GM20000 (cell line): ENCODE measurements at regions not wholly inside any gene's neighbourhood (a gene's known extent, or its start where the extent isn't known, plus 50 kb on each side); places are given as distances from the start of the nearest gene placed in this dataset.

Experiments used
- DNase-seq: peaks from one replicate; pipeline ENCODE4 v3.0.0; 2012; ENCODE audit warnings: low spot score
- CTCF ChIP-seq: IDR thresholded peaks from 2 replicates; pipeline ENCODE4 v1.5.1; 2012; ENCODE audit warnings: mild to moderate bottlenecking, control low read depth; ENCODE audit errors: extremely low read depth, missing control alignments

DNA sequence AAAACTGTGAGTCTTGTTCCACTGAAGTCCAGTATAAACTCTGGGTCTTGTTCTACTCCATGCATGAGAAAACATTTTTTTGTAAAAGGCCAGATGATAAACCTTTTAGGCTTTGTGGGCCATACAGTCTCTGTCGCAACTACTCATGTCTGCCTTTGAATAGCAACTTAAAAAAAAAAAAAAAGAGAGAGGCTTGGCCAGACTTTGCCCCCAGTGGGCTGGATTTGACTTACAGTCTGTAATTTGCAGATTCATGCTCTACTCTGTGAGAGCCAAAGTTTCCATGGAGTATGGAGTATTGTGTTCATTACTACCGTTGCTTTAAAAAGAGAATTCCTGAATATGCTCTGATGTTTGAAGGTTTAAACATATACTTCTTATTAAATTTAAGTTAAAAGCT lies 654.9 kb upstream of the PKN2 start:
- TF ChIP-seq CTCF = no peak
- no peak for DNase-seq

GRCh38 chr1:88029899-88030298 lies 654.2 kb upstream of the PKN2 start:
- no peak for TF ChIP-seq CTCF
- DNase-seq = no peak

DNA sequence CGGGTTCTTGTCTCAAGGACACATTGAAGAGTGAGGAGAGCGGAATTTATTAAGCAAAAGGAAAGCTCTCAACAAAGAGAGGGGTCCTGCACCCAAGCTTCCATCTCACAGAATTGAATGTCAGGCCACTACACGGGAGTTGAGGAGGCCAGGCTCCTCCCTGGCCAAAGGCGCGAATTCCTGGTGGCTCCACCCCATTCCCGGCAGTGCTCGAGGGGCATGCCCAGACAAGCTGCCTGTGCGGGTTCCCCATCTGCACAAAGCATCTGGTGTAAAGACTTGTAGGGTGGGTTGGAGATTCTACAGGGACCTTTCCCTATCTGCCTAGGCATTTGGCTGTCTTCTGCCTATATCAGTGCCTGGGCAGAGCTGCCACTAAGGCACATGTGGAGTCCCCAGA lies 648.5 kb upstream of the PKN2 start:
- no peak for TF ChIP-seq CTCF
- no peak for DNase-seq

DNA sequence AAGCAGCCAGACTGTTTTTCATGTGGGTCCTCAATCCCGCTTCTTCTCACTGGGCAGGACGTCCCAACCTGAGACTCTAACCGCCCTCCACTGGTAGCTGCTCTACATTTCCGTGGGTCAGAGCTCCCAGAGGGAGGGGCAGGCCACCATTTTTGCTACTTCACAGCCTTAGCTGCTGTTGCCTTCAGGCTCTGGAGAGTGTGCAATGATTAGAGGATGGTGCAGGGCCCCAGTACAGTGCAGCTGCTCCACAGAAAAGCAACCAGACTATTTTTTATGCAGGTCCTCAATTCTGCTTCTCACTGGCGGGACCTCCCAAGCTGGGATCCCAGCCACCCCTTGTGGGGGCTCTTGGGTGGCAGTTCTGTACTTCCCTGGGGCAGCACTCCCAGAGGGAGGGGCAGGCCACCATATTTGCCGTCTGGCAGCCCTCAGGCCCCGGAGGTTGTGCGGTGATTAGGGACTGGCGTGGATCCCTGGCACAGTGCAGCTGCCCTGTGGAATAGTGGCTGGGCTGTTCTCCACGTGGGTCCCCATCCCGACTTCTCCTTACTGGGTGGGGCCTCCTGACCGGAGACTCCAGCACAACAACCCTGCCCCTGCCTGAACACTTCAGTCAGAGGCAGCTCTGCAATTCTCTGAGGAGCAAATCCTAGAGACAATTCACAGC lies 647.6 kb upstream of the PKN2 start:
- DNase-seq = no peak
- no peak for TF ChIP-seq CTCF

DNA sequence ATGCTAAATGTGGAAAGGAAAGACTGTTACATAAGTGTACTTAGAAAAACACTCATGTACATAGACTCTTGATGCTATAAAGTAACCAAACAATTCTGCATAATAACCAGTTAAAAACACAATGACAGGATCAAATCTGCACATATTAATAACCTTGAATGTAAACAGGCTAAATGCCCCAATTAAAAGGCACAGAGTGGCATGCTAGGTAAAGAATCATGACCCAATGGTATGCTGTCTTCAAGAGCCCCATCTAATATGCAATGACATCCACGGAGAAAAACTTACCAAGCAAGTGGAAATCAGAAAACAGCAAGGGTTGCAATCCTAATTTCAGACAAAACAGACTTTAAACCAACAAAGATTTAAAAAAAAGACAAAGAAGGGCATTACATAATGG lies 644.8 kb upstream of the PKN2 start:
- TF ChIP-seq CTCF = no peak
- no peak for DNase-seq

DNA sequence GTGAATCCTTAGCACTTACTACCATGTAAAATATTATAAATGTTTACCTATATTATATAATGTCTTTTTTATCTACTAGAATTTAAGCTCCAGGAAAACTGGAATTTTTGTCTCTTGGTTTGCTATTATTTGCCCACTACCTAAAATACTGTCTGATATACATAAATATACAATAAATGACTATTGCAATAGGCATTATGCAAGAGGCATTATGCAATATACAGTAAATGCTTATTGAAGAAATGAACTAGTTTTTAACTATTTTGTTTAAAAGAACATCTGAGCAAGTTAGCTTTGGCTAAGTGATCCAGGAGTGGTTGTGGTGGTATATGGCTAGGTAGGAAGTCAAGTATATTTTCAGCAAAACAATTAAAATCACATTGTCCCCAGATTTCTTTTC lies 640.2 kb upstream of the PKN2 start:
- TF ChIP-seq CTCF = no peak
- DNase-seq = no peak

GRCh38 chr1:88052167-88052566 lies 631.9 kb upstream of the PKN2 start:
- no peak for TF ChIP-seq CTCF

More at GRCh38 chr1:88052167-88052566, 631.9 kb upstream of the PKN2 start:
- DNase-seq = no peak
